Coronary artery (tissue), 2 donors: ENCODE measurements at regions not wholly inside any gene's neighbourhood (a gene's known extent, or its start where the extent isn't known, plus 50 kb on each side); places are given as distances from the start of the nearest gene placed in this dataset.

ENCODE experiments used
- DNase-seq: peaks from one replicate; pipeline ENCODE4 v3.0.0-alpha.2; 2017; ENCODE audit warnings: low spot score
- H3K27ac ChIP-seq, 2 donors: fragments of 200-600 bp; sonication (generic); one replicate each; pipeline ENCODE4 v1.5.1; 2016 to 2019
- H3K4me3 ChIP-seq: fragments of 200-600 bp; sonication (generic); 2 replicates; pipeline ENCODE4 v1.5.1; 2016; ENCODE audit warnings: mild to moderate bottlenecking, moderate library complexity
- CTCF ChIP-seq: fragments of 200-600 bp; sonication (generic); IDR thresholded peaks from one replicate; pipeline ENCODE4 v1.5.1; 2019; ENCODE audit warnings: antibody characterized with exemption

DNA sequence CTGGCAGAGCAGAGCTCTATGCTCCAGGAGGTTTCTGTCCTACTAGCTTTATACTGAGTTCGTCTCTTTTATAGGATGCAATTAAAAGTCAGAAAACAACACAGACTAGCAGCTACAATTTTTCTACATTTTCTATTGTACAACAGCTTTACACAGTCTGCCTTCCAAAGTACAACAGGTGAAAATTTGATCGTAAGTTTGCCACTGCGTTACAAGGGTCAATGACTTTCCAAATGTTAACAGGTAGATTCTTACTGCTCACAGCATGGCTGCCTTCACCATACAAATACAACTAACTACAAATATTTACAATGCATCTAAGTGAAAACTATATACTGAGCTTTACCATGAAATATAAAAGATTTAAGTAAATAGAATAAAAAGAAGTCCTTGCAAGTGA lies 268.6 kb upstream of the SLCO3A1 start:
- no peak for DNase-seq
- Histone ChIP-seq H3K27ac (no peak overlapping the region), H3K4me3 (no peak overlapping the region)
- no peak for TF ChIP-seq CTCF

GRCh38 chr15:91586560-91586959 lies 266.9 kb upstream of the SLCO3A1 start:
- H3K27ac ChIP-seq = no peak overlapping the region
- no peak overlapping the region for H3K4me3 ChIP-seq
- TF ChIP-seq CTCF = no peak
- no peak for DNase-seq

GRCh38 chr15:91589360-91589759 lies 264.1 kb upstream of the SLCO3A1 start:
- no peak for TF ChIP-seq CTCF
- Histone ChIP-seq H3K27ac (no peak overlapping the region), H3K4me3 (no peak overlapping the region)
- no peak for DNase-seq

DNA sequence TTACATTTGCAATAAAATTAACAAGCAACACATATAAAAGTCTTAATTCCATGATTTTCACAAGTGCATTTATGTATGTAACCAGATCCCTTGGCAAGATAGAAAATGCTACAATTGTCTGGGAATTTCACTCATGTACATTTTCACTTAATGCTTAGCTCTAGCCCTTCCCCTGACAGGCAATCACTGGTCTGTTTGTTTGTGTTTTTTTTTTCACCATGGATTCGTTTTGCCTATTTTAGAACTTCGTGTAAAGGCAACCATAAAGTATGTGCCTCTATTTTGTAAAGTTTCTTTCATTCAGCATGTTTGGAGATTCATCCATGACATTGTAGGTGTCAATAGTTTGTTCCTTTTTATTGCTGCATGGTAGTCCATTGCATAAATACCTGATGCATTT lies 260.9 kb upstream of the SLCO3A1 start:
- no peak for TF ChIP-seq CTCF
- no peak for DNase-seq
- H3K27ac ChIP-seq = no peak overlapping the region
- no peak overlapping the region for H3K4me3 ChIP-seq

DNA sequence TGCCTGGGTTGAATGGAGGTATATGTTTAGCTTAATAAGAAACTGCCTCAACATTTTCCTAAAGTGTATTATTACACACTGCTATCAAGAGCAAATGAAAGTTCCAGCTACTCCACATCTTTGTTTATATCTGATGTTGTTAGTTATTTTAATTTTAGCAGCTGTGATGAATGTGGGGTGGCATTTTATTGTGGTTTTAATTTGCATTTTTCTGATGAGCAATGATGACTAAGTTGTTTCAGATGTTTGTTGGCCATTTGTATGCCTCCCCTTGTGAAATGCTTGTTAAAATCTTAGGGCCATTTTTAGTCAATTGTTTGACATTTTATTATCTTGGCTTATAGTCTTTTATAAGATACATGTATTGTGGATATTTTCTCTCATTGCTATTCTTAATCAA lies 260.4 kb upstream of the SLCO3A1 start:
- no peak for DNase-seq

GRCh38 chr15:91593653-91594052 lies 259.9 kb upstream of the SLCO3A1 start:
- no peak overlapping the region for H3K4me3 ChIP-seq
- DNase-seq = no peak
- no peak for TF ChIP-seq CTCF
- H3K27ac ChIP-seq = no peak overlapping the region

More for the DNA sequence above, 260.4 kb upstream of the SLCO3A1 start:
- TF ChIP-seq CTCF = no peak
- no peak overlapping the region for H3K27ac ChIP-seq
- H3K4me3 ChIP-seq = no peak overlapping the region

DNA sequence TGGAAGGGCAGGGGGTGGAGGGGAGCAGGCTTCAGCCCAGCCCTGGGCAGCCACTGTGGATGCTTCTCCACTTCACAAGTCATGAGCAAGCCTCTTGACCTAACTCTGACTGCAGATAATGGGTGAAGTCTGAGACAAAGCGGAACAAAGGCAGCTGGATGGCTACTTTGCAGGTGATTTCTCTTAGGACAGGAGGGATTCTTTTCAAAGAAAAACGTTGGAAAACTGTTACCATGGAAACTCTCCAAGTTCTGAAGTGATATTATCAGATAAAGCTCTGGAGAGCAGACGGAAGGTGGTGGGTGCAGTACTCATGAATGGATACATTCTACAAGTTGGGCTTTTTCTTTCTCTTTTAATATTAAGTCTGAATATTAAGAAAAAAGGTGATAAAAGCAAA lies 254.2 kb upstream of the SLCO3A1 start:
- DNase-seq = no peak
- Histone ChIP-seq H3K27ac (no peak overlapping the region), H3K4me3 (no peak overlapping the region)
- TF ChIP-seq CTCF = no peak
